MM.1S (cell line): ENCODE measurements at regions not wholly inside any gene's neighbourhood (a gene's known extent, or its start where the extent isn't known, plus 50 kb on each side); places are given as distances from the start of the nearest gene placed in this dataset.

Experiments used
- DNase-seq: peaks from one replicate; pipeline ENCODE4 v3.0.0-alpha.2; 2015
- H2AFZ ChIP-seq: fragments of 300-600 bp; sonication (generic); 2 replicates; pipeline ENCODE4 v1.6.0; 2016; ENCODE audit warnings: antibody characterized with exemption, low read length
- H3F3A ChIP-seq: fragments of 300-600 bp; sonication (generic); 2 replicates; pipeline ENCODE4 v1.6.1; 2016; ENCODE audit warnings: mild to moderate bottlenecking, antibody characterized with exemption, low read length, moderate library complexity, mixed read lengths; ENCODE audit not compliant: insufficient read depth
- H3K27ac ChIP-seq: fragments of 300-600 bp; sonication (generic); 2 replicates; pipeline ENCODE4 v1.5.1; 2016; ENCODE audit warnings: mild to moderate bottlenecking, low read length
- H3K27me3 ChIP-seq: fragments of 300-600 bp; sonication (generic); replicated peaks from 2 replicates; pipeline ENCODE4 v1.6.0; 2016; ENCODE audit warnings: low read length; ENCODE audit not compliant: insufficient read depth
- H3K36me3 ChIP-seq: fragments of 300-600 bp; sonication (generic); replicated peaks from 2 replicates; pipeline ENCODE4 v1.6.1; 2016; ENCODE audit warnings: mild to moderate bottlenecking, low read length, mixed read lengths; ENCODE audit not compliant: insufficient read depth
- H3K4me1 ChIP-seq: fragments of 300-600 bp; sonication (generic); 2 replicates; pipeline ENCODE4 v1.6.1; 2016; ENCODE audit warnings: low read length, mixed read lengths
- H3K4me2 ChIP-seq: fragments of 300-600 bp; sonication (generic); 2 replicates; pipeline ENCODE4 v1.6.0; 2016; ENCODE audit warnings: low read depth, low read length
- H3K4me3 ChIP-seq: fragments of 300-600 bp; sonication (generic); 2 replicates; pipeline ENCODE4 v1.5.1; 2016; ENCODE audit warnings: low read length, mixed read lengths
- H3K79me2 ChIP-seq: fragments of 300-600 bp; sonication (generic); 2 replicates; pipeline ENCODE4 v1.6.1; 2016; ENCODE audit warnings: mixed run types, low read length, mixed read lengths
- H3K9ac ChIP-seq: fragments of 300-600 bp; sonication (generic); 2 replicates; pipeline ENCODE4 v1.6.1; 2016; ENCODE audit warnings: low read length, mixed read lengths
- H3K9me2 ChIP-seq: fragments of 300-600 bp; sonication (generic); replicated peaks from 2 replicates; pipeline ENCODE4 v1.6.1; 2016; ENCODE audit warnings: mild to moderate bottlenecking, low read length, mixed read lengths; ENCODE audit not compliant: insufficient read depth
- H3K9me3 ChIP-seq: fragments of 300-600 bp; sonication (generic); replicated peaks from 2 replicates; pipeline ENCODE4 v1.6.1; 2016; ENCODE audit warnings: mild to moderate bottlenecking, low read length, mixed read lengths; ENCODE audit not compliant: insufficient read depth
- H4K20me1 ChIP-seq: fragments of 300-600 bp; sonication (generic); 2 replicates; pipeline ENCODE4 v1.6.1; 2016; ENCODE audit warnings: mild to moderate bottlenecking, low read length, moderate library complexity, mixed read lengths; ENCODE audit not compliant: insufficient read depth
- CTCF ChIP-seq: fragments of 300-600 bp; sonication (generic); IDR thresholded peaks from 2 replicates; pipeline ENCODE4 v1.5.1; 2016; ENCODE audit warnings: antibody characterized with exemption, low read length, mixed read lengths
- EZH2 ChIP-seq: fragments of 300-600 bp; sonication (generic); optimal IDR thresholded peaks from 2 replicates; pipeline ENCODE3; 2017; ENCODE audit warnings: low read depth, mild to moderate bottlenecking, antibody characterized with exemption, low read length, mixed read lengths
- EZH2phosphoT487 ChIP-seq: fragments of 300-600 bp; sonication (generic); IDR thresholded peaks from 2 replicates; pipeline ENCODE4 v1.6.1; 2018; ENCODE audit warnings: antibody characterized with exemption, low read length

- no peak overlapping the region for H3K9ac ChIP-seq
- H2AFZ ChIP-seq = no peak overlapping the region
- no peak overlapping the region for H3K4me3 ChIP-seq
- no peaks in the 10 kb centered on the region for H3F3A ChIP-seq
- TF ChIP-seq CTCF (no peak), EZH2 (no peak), EZH2phosphoT487 (no peak)
- no peak overlapping the region for H3K27ac ChIP-seq
- H3K79me2 ChIP-seq = no peaks in the 10 kb centered on the region
- no peaks in the 10 kb centered on the region for H3K27me3 ChIP-seq
- no peaks in the 10 kb centered on the region for H4K20me1 ChIP-seq
- H3K9me3 ChIP-seq = no peaks in the 10 kb centered on the region
- H3K4me2 ChIP-seq = no peak overlapping the region
- no peaks in the 10 kb centered on the region for H3K36me3 ChIP-seq
- H3K4me1 ChIP-seq = no peaks in the 10 kb centered on the region
- no peak for DNase-seq
- no peaks in the 10 kb centered on the region for H3K9me2 ChIP-seq
These were observed 151.4 kb upstream of the NXPH2 start for GRCh38 chr2:138931284-138932256.

GRCh38 chr2:138930571-138930970 lies 150.4 kb upstream of the NXPH2 start:
- Histone ChIP-seq H3K9ac (no peak overlapping the region), H3K36me3 (no peaks in the 10 kb centered on the region), H3K27ac (no peak overlapping the region), H3K9me2 (no peaks in the 10 kb centered on the region), H3K4me1 (peaks cover 1% of the 10 kb centered on the region; the same call in 1 of the 2 replicates), H3F3A (no peaks in the 10 kb centered on the region), H2AFZ (no peak overlapping the region), H3K4me2 (no peak overlapping the region), H4K20me1 (no peaks in the 10 kb centered on the region), H3K9me3 (no peaks in the 10 kb centered on the region), H3K4me3 (no peak overlapping the region), H3K27me3 (no peaks in the 10 kb centered on the region), H3K79me2 (no peaks in the 10 kb centered on the region)
- no peak for DNase-seq
- TF ChIP-seq EZH2 = no peak
- TF ChIP-seq EZH2phosphoT487 = no peak

GRCh38 chr2:138928374-138929021 lies 148.3 kb upstream of the NXPH2 start:
- Histone ChIP-seq H3K9ac (no peak overlapping the region), H3K9me3 (no peaks in the 10 kb centered on the region), H3K4me3 (no peak overlapping the region), H3F3A (no peaks in the 10 kb centered on the region), H2AFZ (no peak overlapping the region), H3K9me2 (no peaks in the 10 kb centered on the region), H3K4me2 (no peak overlapping the region), H3K79me2 (no peaks in the 10 kb centered on the region), H3K4me1 (peaks cover 20% of the 10 kb centered on the region), H3K27me3 (no peaks in the 10 kb centered on the region), H3K27ac (no peak overlapping the region), H4K20me1 (no peaks in the 10 kb centered on the region), H3K36me3 (no peaks in the 10 kb centered on the region)
- TF ChIP-seq EZH2 = no peak
- no peak for TF ChIP-seq CTCF
- no peak for TF ChIP-seq EZH2phosphoT487
- DNase-seq = no peak
